Gastrocnemius medialis (tissue), 4 donors: ENCODE measurements at regions not wholly inside any gene's neighbourhood (a gene's known extent, or its start where the extent isn't known, plus 50 kb on each side); places are given as distances from the start of the nearest gene placed in this dataset.

Experiments used
- ATAC-seq, 2 donors: fragments of 150-250 bp; one replicate each; pipeline ENCODE4 v1.9.1; 2016
- DNase-seq, 2 donors: peaks; one replicate each; pipeline ENCODE4 v3.0.0-alpha.2; 2019
- H3K27ac ChIP-seq, 4 donors: fragments of 200-600 bp; sonication (generic); 1 replicate in 1 of 4; 2 replicates in 3 of 4; pipeline ENCODE4 v1.5.1; 2016 to 2018; ENCODE audit warnings: mild to moderate bottlenecking in 2 of 4, moderate library complexity in 1 of 4
- H3K27me3 ChIP-seq, 3 donors: fragments of 200-600 bp; sonication (generic) in 2 of 3; 1 replicate in 1 of 3; 2 replicates in 2 of 3; pipeline versions ENCODE4 v1.5.1 to v1.6.0; 2016 to 2019; ENCODE audit warnings: mild to moderate bottlenecking in 1 of 3, moderate library complexity in 1 of 3
- H3K36me3 ChIP-seq, 2 donors: fragments of 200-600 bp; sonication (generic) in 1 of 2; one replicate each; pipeline ENCODE4 v1.5.1; 2017 to 2018
- H3K4me1 ChIP-seq, 2 donors: fragments of 200-600 bp; sonication (generic) in 1 of 2; one replicate each; pipeline ENCODE4 v1.5.1; 2016 to 2017; ENCODE audit warnings: mild to moderate bottlenecking in 2 of 2
- H3K4me3 ChIP-seq, 4 donors: fragments of 200-600 bp; sonication (generic) in 3 of 4; 1 replicate in 1 of 4; 2 replicates in 3 of 4; pipeline ENCODE4 v1.5.1; 2016 to 2019; ENCODE audit warnings: mild to moderate bottlenecking in 2 of 4
- H3K9me3 ChIP-seq, 3 donors: fragments of 200-600 bp; sonication (generic) in 2 of 3; 1 replicate in 1 of 3; 2 replicates in 2 of 3; pipeline ENCODE4 v1.5.1; 2016 to 2019
- CTCF ChIP-seq, 5 experiments: fragments of 450-650 bp in 3 of 5; fragments of 200-600 bp in 2 of 5; sonication (generic) in 2 of 5; IDR thresholded peaks in 4 of 5; conservative IDR thresholded peaks in 1 of 5; 1 replicate in 4 of 5; 2 replicates in 1 of 5; pipeline ENCODE4 v1.5.1; 2016 to 2019; ENCODE audit warnings: antibody characterized with exemption in 5 of 5, mild to moderate bottlenecking in 3 of 5, moderate library complexity in 3 of 5
- POLR2A ChIP-seq, 2 donors: fragments of 450-650 bp; IDR thresholded peaks; one replicate each; pipeline ENCODE4 v1.6.1; 2017; ENCODE audit warnings: antibody characterized with exemption in 2 of 2, mild to moderate bottlenecking in 2 of 2, moderate library complexity in 2 of 2
- in situ Hi-C, 4 donors: fragments of 200-750 bp; cut with MboI; loops; one replicate each; pipeline versions ENCODE4 v1.15.0 to v1.8.0; 2017; ENCODE audit warnings: low sequenced_read_pairs in 4 of 4
- intact Hi-C: fragments of 100-400 bp; cut with DNase I; formaldehyde crosslinking; loops from one replicate; pipeline ENCODE4 v1.15.1; 2023; ENCODE audit warnings: low total_unique reads

- no peak for ATAC-seq
- H3K27me3 ChIP-seq: peaks cover 0 to 4% (median 0%) of the 10 kb centered on the region in 3 donors
Observed at GRCh38 chr20:51269671-51270070, 246.8 kb upstream of the KCNG1 start.

GRCh38 chr20:51267679-51268078 lies 244.8 kb upstream of the KCNG1 start:
- Histone ChIP-seq H3K9me3 (no peaks in the 10 kb centered on the region), H3K27ac (no peak overlapping the region), H3K4me1 (no peaks in the 10 kb centered on the region), H3K36me3 (no peaks in the 10 kb centered on the region), H3K4me3 (no peak overlapping the region), H3K27me3 (no peaks in the 10 kb centered on the region)
- TF ChIP-seq POLR2A (IDR thresholded peaks at IDR 0.05) (no peak), CTCF (IDR thresholded peaks at IDR 0.05 in 4 of 5, conservative IDR thresholded peaks at IDR 0.05 in 1 of 5) (no peak)
- DNase-seq (no peak), ATAC-seq (no peak)
- intact Hi-C loops: no loop called here
- in situ Hi-C loops: no loop called here

More at GRCh38 chr20:51269671-51270070, 246.8 kb upstream of the KCNG1 start:
- in situ Hi-C loops (no loop called here), intact Hi-C loops (no loop called here)
- DNase-seq: no peak
- no peaks in the 10 kb centered on the region for H3K9me3 ChIP-seq
- H3K4me1 ChIP-seq: no peaks in the 10 kb centered on the region
- no peak overlapping the region for H3K27ac ChIP-seq
- no peak for TF ChIP-seq CTCF (IDR thresholded peaks at IDR 0.05 in 4 of 5, conservative IDR thresholded peaks at IDR 0.05 in 1 of 5)
- no peak for TF ChIP-seq POLR2A (IDR thresholded peaks at IDR 0.05)
- no peak overlapping the region for H3K4me3 ChIP-seq
- H3K36me3 ChIP-seq: no peaks in the 10 kb centered on the region

- Histone ChIP-seq H3K9me3 (no peaks in the 10 kb centered on the region), H3K27ac (no peak overlapping the region), H3K36me3 (no peaks in the 10 kb centered on the region), H3K4me1 (no peaks in the 10 kb centered on the region), H3K27me3 (no peaks in the 10 kb centered on the region), H3K4me3 (no peak overlapping the region)
- DNase-seq (no peak), ATAC-seq (no peak)
- intact Hi-C loops (no loop called here), in situ Hi-C loops (no loop called here)
- no peak for TF ChIP-seq CTCF (IDR thresholded peaks at IDR 0.05 in 4 of 5, conservative IDR thresholded peaks at IDR 0.05 in 1 of 5)
- no peak for TF ChIP-seq POLR2A (IDR thresholded peaks at IDR 0.05)
Observed at GRCh38 chr20:51266353-51266752, 243.4 kb upstream of the KCNG1 start.

- in situ Hi-C loops: no loop called here
- intact Hi-C loops: no loop called here
- Histone ChIP-seq H3K27ac (no peak overlapping the region), H3K9me3 (no peaks in the 10 kb centered on the region), H3K27me3 (no peaks in the 10 kb centered on the region), H3K36me3 (no peaks in the 10 kb centered on the region), H3K4me3 (no peak overlapping the region), H3K4me1 (no peaks in the 10 kb centered on the region)
- ATAC-seq (no peak), DNase-seq (no peak)
- TF ChIP-seq POLR2A (IDR thresholded peaks at IDR 0.05) (no peak), CTCF (IDR thresholded peaks at IDR 0.05 in 4 of 5, conservative IDR thresholded peaks at IDR 0.05 in 1 of 5) (no peak)
Observed at GRCh38 chr20:51265361-51265760, 242.5 kb upstream of the KCNG1 start.

GRCh38 chr20:51262240-51262639 lies 239.3 kb upstream of the KCNG1 start:
- in situ Hi-C loops: no loop called here
- Histone ChIP-seq H3K4me3 (no peak overlapping the region), H3K27me3 (no peaks in the 10 kb centered on the region), H3K27ac (no peak overlapping the region), H3K9me3 (no peaks in the 10 kb centered on the region), H3K4me1 (no peaks in the 10 kb centered on the region), H3K36me3 (no peaks in the 10 kb centered on the region)
- ATAC-seq (no peak), DNase-seq (no peak)
- intact Hi-C loops: no loop called here
- TF ChIP-seq POLR2A (IDR thresholded peaks at IDR 0.05): no peak
